ENCODE measurements at regions not wholly inside any gene's neighbourhood (a gene's known extent, or its start where the extent isn't known, plus 50 kb on each side); places are given as distances from the start of the nearest gene placed in this dataset.

- TF ChIP-seq CTCF (conservative IDR thresholded peaks at IDR 0.05; ENCODE audit: low read length) (no peak), EZH2phosphoT487 (IDR thresholded peaks at IDR 0.05; ENCODE audit: borderline replicate concordance) (no peak)
These were observed 308.1 kb downstream of the OSR1 start for GRCh38 chr2:19050354-19050753.

All from Loucy (cell line).